ENCODE measurements at regions not wholly inside any gene's neighbourhood (a gene's known extent, or its start where the extent isn't known, plus 50 kb on each side); places are given as distances from the start of the nearest gene placed in this dataset.

GRCh38 chr14:35934499-35934898, 108.4 kb downstream of the BRMS1L start:
- no peaks in the 10 kb centered on the region for H3K9me3 ChIP-seq (ENCODE audit: control insufficient read depth in 1 of 2, insufficient read depth in 1 of 2, low read depth in 1 of 2, low read length in 2 of 2)
- no peak overlapping the region for H2AFZ ChIP-seq (ENCODE audit: low read depth, low read length, poor library complexity, severe bottlenecking)
- H3K4me3 ChIP-seq (replicated peaks in 1 of 2; ENCODE audit: low read depth in 1 of 2, low read length in 2 of 2), result no peak overlapping the region
- H3K36me3 ChIP-seq (ENCODE audit: control insufficient read depth in 1 of 2, insufficient read depth in 2 of 2, low read length in 2 of 2), result no peaks in the 10 kb centered on the region
- TF ChIP-seq TCF7L2 (IDR thresholded peaks at IDR 0.05; ENCODE audit: borderline replicate concordance, extremely low read depth, insufficient read depth, insufficient read length) (no peak), CBX3 (IDR thresholded peaks at IDR 0.05; ENCODE audit: low read depth) (no peak), ATF3 (IDR thresholded peaks at IDR 0.05) (no peak), ELF1 (IDR thresholded peaks at IDR 0.05; ENCODE audit: borderline replicate concordance, low read depth) (no peak), REST (IDR thresholded peaks at IDR 0.05; ENCODE audit: low read depth) (no peak)
- no peak overlapping the region for H3K4me2 ChIP-seq (ENCODE audit: low read length)
- H3K4me1 ChIP-seq (ENCODE audit: control insufficient read depth in 1 of 2, insufficient read depth in 2 of 2, low read length in 2 of 2), result no peaks in the 10 kb centered on the region
- DNase-seq (ENCODE audit: low read depth, low spot score) (no peak), ATAC-seq (no peak)
- ChIA-PET CTCF (interaction anchor here (1.2 kb wide), 1 partner anchor 135 kb away, joined by 3 read pairs; no protein-coding TSS in a partner anchor), POLR2A (no interaction called here), RAD21 (ENCODE audit: low non-redundant PET in 1 of 2, low total read pairs in 2 of 2, uncharacterized antibody in 2 of 2, unreplicated experiment in 2 of 2) (no interaction called here)
- H3K9ac ChIP-seq (ENCODE audit: low read length), result no peak overlapping the region
- no TSS peak for BruUV-seq (replicated peaks)
- no peaks in the 10 kb centered on the region for H3K9me2 ChIP-seq (ENCODE audit: insufficient read depth)
- intact Hi-C loops (cut with micrococcal nuclease), result no loop called here
- no peaks in the 10 kb centered on the region for H3K27me3 ChIP-seq (ENCODE audit: insufficient read depth, low read length)
- H3K79me2 ChIP-seq (ENCODE audit: insufficient read depth, low read length), result no peaks in the 10 kb centered on the region
- H4K20me1 ChIP-seq (ENCODE audit: insufficient read depth), result no peaks in the 10 kb centered on the region
- H3K27ac ChIP-seq (ENCODE audit: low read depth, low read length), result no peak overlapping the region

- ATAC-seq (no peak), DNase-seq (ENCODE audit: low read depth, low spot score) (no peak)
- Histone ChIP-seq H3K9ac (ENCODE audit: low read length) (no peak overlapping the region), H3K9me3 (ENCODE audit: control insufficient read depth in 1 of 2, insufficient read depth in 1 of 2, low read depth in 1 of 2, low read length in 2 of 2) (no peaks in the 10 kb centered on the region), H3K4me3 (replicated peaks in 1 of 2; ENCODE audit: low read depth in 1 of 2, low read length in 2 of 2) (no peak overlapping the region), H3K9me2 (ENCODE audit: insufficient read depth) (no peaks in the 10 kb centered on the region), H3K36me3 (ENCODE audit: control insufficient read depth in 1 of 2, insufficient read depth in 2 of 2, low read length in 2 of 2) (no peaks in the 10 kb centered on the region), H4K20me1 (ENCODE audit: insufficient read depth) (no peaks in the 10 kb centered on the region), H2AFZ (ENCODE audit: low read depth, low read length, poor library complexity, severe bottlenecking) (no peak overlapping the region), H3K4me1 (ENCODE audit: control insufficient read depth in 1 of 2, insufficient read depth in 2 of 2, low read length in 2 of 2) (peaks cover 0 to 5% of the 10 kb centered on the region in 2 experiments; a peak in 1 of 4 replicates), H3K27me3 (ENCODE audit: insufficient read depth, low read length) (no peaks in the 10 kb centered on the region), H3K4me2 (ENCODE audit: low read length) (no peak overlapping the region), H3K27ac (ENCODE audit: low read depth, low read length) (no peak overlapping the region), H3K79me2 (ENCODE audit: insufficient read depth, low read length) (no peaks in the 10 kb centered on the region)
- no TSS peak for BruUV-seq (replicated peaks)
- POLR2A ChIA-PET, result no interaction called here
- intact Hi-C loops (cut with micrococcal nuclease), result no loop called here
- CTCF ChIA-PET, result no interaction called here
- RAD21 ChIA-PET (ENCODE audit: low non-redundant PET in 1 of 2, low total read pairs in 2 of 2, uncharacterized antibody in 2 of 2, unreplicated experiment in 2 of 2), result no interaction called here
- TF ChIP-seq ZBTB33 (IDR thresholded peaks at IDR 0.05; ENCODE audit: extremely low read depth, insufficient replicate concordance, low read length), result no peak
- TF ChIP-seq REST (IDR thresholded peaks at IDR 0.05; ENCODE audit: low read depth), result no peak
- no peak for TF ChIP-seq POLR2A (IDR thresholded peaks at IDR 0.05; ENCODE audit: borderline replicate concordance, extremely low read depth, insufficient read depth, insufficient read length)
- no peak for TF ChIP-seq YY1 (IDR thresholded peaks at IDR 0.05; ENCODE audit: extremely low read depth, insufficient replicate concordance, low read depth, low read length)
- no peak for TF ChIP-seq EZH2 (IDR thresholded peaks at IDR 0.05)
- TF ChIP-seq EGR1 (IDR thresholded peaks at IDR 0.05; ENCODE audit: low read depth), result no peak
These were observed 106.6 kb downstream of the BRMS1L start for GRCh38 chr14:35932659-35933159.

Data from HCT116 (cell line).